ENCODE measurements at regions not wholly inside any gene's neighbourhood (a gene's known extent, or its start where the extent isn't known, plus 50 kb on each side); places are given as distances from the start of the nearest gene placed in this dataset.

- TF ChIP-seq, protein P1, sequence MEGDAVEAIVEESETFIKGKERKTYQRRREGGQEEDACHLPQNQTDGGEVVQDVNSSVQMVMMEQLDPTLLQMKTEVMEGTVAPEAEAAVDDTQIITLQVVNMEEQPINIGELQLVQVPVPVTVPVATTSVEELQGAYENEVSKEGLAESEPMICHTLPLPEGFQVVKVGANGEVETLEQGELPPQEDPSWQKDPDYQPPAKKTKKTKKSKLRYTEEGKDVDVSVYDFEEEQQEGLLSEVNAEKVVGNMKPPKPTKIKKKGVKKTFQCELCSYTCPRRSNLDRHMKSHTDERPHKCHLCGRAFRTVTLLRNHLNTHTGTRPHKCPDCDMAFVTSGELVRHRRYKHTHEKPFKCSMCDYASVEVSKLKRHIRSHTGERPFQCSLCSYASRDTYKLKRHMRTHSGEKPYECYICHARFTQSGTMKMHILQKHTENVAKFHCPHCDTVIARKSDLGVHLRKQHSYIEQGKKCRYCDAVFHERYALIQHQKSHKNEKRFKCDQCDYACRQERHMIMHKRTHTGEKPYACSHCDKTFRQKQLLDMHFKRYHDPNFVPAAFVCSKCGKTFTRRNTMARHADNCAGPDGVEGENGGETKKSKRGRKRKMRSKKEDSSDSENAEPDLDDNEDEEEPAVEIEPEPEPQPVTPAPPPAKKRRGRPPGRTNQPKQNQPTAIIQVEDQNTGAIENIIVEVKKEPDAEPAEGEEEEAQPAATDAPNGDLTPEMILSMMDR (conservative IDR thresholded peaks at IDR 0.05; ENCODE audit: low read depth in 2 of 2): no peak
- TF ChIP-seq EZH2 (IDR thresholded peaks at IDR 0.05; ENCODE audit: low read depth, unreplicated experiment) (no peak), EZH2phosphoT487 (IDR thresholded peaks at IDR 0.05; ENCODE audit: unreplicated experiment) (no peak), CREB1 (CRISPR knock-in tag; IDR thresholded peaks at IDR 0.05; ENCODE audit: low read depth) (no peak), NANOG (IDR thresholded peaks at IDR 0.05; ENCODE audit: borderline replicate concordance) (no peak), POLR2AphosphoS5 (IDR thresholded peaks at IDR 0.05; ENCODE audit: low read depth) (no peak), JUNB (IDR thresholded peaks at IDR 0.05; ENCODE audit: unreplicated experiment) (no peak), ZNF331 (CRISPR knock-in tag; IDR thresholded peaks at IDR 0.05; ENCODE audit: low read depth) (no peak), ZNF114 (CRISPR knock-in tag; IDR thresholded peaks at IDR 0.05) (no peak), STAT1 (IDR thresholded peaks at IDR 0.05; ENCODE audit: unreplicated experiment) (no peak)
- TF ChIP-seq, protein P2, sequence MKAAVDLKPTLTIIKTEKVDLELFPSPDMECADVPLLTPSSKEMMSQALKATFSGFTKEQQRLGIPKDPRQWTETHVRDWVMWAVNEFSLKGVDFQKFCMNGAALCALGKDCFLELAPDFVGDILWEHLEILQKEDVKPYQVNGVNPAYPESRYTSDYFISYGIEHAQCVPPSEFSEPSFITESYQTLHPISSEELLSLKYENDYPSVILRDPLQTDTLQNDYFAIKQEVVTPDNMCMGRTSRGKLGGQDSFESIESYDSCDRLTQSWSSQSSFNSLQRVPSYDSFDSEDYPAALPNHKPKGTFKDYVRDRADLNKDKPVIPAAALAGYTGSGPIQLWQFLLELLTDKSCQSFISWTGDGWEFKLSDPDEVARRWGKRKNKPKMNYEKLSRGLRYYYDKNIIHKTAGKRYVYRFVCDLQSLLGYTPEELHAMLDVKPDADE (IDR thresholded peaks at IDR 0.05): no peak
- TF ChIP-seq, protein P3, sequence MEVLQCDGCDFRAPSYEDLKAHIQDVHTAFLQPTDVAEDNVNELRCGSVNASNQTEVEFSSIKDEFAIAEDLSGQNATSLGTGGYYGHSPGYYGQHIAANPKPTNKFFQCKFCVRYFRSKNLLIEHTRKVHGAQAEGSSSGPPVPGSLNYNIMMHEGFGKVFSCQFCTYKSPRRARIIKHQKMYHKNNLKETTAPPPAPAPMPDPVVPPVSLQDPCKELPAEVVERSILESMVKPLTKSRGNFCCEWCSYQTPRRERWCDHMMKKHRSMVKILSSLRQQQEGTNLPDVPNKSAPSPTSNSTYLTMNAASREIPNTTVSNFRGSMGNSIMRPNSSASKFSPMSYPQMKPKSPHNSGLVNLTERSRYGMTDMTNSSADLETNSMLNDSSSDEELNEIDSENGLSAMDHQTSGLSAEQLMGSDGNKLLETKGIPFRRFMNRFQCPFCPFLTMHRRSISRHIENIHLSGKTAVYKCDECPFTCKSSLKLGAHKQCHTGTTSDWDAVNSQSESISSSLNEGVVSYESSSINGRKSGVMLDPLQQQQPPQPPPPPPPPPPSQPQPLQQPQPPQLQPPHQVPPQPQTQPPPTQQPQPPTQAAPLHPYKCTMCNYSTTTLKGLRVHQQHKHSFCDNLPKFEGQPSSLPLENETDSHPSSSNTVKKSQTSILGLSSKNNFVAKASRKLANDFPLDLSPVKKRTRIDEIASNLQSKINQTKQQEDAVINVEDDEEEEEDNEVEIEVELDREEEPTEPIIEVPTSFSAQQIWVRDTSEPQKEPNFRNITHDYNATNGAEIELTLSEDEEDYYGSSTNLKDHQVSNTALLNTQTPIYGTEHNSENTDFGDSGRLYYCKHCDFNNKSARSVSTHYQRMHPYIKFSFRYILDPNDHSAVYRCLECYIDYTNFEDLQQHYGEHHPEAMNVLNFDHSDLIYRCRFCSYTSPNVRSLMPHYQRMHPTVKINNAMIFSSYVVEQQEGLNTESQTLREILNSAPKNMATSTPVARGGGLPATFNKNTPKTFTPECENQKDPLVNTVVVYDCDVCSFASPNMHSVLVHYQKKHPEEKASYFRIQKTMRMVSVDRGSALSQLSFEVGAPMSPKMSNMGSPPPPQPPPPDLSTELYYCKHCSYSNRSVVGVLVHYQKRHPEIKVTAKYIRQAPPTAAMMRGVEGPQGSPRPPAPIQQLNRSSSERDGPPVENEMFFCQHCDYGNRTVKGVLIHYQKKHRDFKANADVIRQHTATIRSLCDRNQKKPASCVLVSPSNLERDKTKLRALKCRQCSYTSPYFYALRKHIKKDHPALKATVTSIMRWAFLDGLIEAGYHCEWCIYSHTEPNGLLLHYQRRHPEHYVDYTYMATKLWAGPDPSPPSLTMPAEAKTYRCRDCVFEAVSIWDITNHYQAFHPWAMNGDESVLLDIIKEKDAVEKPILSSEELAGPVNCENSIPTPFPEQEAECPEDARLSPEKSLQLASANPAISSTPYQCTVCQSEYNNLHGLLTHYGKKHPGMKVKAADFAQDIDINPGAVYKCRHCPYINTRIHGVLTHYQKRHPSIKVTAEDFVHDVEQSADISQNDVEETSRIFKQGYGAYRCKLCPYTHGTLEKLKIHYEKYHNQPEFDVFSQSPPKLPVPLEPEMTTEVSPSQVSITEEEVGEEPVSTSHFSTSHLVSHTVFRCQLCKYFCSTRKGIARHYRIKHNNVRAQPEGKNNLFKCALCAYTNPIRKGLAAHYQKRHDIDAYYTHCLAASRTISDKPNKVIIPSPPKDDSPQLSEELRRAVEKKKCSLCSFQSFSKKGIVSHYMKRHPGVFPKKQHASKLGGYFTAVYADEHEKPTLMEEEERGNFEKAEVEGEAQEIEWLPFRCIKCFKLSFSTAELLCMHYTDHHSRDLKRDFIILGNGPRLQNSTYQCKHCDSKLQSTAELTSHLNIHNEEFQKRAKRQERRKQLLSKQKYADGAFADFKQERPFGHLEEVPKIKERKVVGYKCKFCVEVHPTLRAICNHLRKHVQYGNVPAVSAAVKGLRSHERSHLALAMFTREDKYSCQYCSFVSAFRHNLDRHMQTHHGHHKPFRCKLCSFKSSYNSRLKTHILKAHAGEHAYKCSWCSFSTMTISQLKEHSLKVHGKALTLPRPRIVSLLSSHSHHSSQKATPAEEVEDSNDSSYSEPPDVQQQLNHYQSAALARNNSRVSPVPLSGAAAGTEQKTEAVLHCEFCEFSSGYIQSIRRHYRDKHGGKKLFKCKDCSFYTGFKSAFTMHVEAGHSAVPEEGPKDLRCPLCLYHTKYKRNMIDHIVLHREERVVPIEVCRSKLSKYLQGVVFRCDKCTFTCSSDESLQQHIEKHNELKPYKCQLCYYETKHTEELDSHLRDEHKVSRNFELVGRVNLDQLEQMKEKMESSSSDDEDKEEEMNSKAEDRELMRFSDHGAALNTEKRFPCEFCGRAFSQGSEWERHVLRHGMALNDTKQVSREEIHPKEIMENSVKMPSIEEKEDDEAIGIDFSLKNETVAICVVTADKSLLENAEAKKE (CRISPR knock-in tag; IDR thresholded peaks at IDR 0.05): no peak
- TF ChIP-seq, protein P4, sequence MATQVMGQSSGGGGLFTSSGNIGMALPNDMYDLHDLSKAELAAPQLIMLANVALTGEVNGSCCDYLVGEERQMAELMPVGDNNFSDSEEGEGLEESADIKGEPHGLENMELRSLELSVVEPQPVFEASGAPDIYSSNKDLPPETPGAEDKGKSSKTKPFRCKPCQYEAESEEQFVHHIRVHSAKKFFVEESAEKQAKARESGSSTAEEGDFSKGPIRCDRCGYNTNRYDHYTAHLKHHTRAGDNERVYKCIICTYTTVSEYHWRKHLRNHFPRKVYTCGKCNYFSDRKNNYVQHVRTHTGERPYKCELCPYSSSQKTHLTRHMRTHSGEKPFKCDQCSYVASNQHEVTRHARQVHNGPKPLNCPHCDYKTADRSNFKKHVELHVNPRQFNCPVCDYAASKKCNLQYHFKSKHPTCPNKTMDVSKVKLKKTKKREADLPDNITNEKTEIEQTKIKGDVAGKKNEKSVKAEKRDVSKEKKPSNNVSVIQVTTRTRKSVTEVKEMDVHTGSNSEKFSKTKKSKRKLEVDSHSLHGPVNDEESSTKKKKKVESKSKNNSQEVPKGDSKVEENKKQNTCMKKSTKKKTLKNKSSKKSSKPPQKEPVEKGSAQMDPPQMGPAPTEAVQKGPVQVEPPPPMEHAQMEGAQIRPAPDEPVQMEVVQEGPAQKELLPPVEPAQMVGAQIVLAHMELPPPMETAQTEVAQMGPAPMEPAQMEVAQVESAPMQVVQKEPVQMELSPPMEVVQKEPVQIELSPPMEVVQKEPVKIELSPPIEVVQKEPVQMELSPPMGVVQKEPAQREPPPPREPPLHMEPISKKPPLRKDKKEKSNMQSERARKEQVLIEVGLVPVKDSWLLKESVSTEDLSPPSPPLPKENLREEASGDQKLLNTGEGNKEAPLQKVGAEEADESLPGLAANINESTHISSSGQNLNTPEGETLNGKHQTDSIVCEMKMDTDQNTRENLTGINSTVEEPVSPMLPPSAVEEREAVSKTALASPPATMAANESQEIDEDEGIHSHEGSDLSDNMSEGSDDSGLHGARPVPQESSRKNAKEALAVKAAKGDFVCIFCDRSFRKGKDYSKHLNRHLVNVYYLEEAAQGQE (IDR thresholded peaks at IDR 0.05; ENCODE audit: unreplicated experiment): no peak
These were observed 571.2 kb downstream of the TBC1D22A start for GRCh38 chr22:47333625-47334024.

All from GM23338 (cell line).